Heart left ventricle (tissue), 13 donors: ENCODE measurements at regions not wholly inside any gene's neighbourhood (a gene's known extent, or its start where the extent isn't known, plus 50 kb on each side); places are given as distances from the start of the nearest gene placed in this dataset.

Experiments used
- POLR2A ChIP-seq, 2 donors: fragments of 450-650 bp; IDR thresholded peaks; one replicate each; pipeline ENCODE4 v1.6.1; 2017; ENCODE audit warnings: antibody characterized with exemption in 2 of 2, mild to moderate bottlenecking in 2 of 2, moderate library complexity in 2 of 2
- TF ChIP-seq, protein P1 (sequence below), 12 donors: fragments of 200-600 bp; sonication (generic) in 4 of 12; IDR thresholded peaks; one replicate each; pipeline versions ENCODE4 v1.5.0 to v1.8.0; 2018 to 2022; ENCODE audit warnings: antibody characterized with exemption in 12 of 12, mild to moderate bottlenecking in 5 of 12
- donor health status: ischemic (EF 13 %, LVEDD 7.1; RV severe dilation, severe dysfunction).
- donor health status: DM: no; HTN: yes; CAD: no.
- donor health status: DM: no; HTN: no; CAD: no.
- donor health status: ischemic (EF 25% LVEDD 6.9; RV normal size, moderate dysfunction).
- donor health status: ischemic (EF 25% LVEDD 5.7; RV mildly dilated, moderate dysfunction).
- donor health status: ischemic (EF 35%, LVEDD 5.7; RV mildly dilated, moderate dysfunction).
- donor health status: nonischemic (EF 11% LVEDD 7.7; RV severe dilation, severe dysfunction).
- donor health status: DM: yes; HTN: yes; CAD: no.
- donor health status: PGD.
- donor health status: ischemic (EF 29% LVEDD 5.4; RV normal size, mild dysfunction).
- donor health status: nonischemic (EF 23%, LVEDD 6.1; RV moderate dilation, normal function).

DNA sequence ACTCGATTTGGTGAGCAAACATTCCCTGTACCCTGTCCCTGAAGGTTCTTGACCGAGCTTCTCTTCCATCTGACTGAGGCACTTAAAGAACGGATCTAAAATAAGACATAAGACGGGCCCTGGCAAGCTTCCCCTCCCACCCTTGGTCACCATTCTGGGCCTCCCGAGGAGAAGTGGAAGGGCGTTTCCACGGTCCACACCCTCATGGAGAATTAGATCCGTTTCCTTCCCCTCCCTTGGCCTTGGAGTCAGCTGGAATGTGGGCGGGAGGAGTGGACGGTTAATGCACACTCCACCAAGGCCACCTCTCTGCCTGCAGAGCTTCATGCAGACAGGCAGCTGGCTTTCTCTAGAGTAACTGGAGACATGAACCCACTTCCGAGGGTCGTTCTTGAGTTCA lies 257.3 kb upstream of the APCDD1 start:
- TF ChIP-seq, protein P1, sequence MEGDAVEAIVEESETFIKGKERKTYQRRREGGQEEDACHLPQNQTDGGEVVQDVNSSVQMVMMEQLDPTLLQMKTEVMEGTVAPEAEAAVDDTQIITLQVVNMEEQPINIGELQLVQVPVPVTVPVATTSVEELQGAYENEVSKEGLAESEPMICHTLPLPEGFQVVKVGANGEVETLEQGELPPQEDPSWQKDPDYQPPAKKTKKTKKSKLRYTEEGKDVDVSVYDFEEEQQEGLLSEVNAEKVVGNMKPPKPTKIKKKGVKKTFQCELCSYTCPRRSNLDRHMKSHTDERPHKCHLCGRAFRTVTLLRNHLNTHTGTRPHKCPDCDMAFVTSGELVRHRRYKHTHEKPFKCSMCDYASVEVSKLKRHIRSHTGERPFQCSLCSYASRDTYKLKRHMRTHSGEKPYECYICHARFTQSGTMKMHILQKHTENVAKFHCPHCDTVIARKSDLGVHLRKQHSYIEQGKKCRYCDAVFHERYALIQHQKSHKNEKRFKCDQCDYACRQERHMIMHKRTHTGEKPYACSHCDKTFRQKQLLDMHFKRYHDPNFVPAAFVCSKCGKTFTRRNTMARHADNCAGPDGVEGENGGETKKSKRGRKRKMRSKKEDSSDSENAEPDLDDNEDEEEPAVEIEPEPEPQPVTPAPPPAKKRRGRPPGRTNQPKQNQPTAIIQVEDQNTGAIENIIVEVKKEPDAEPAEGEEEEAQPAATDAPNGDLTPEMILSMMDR (IDR thresholded peaks at IDR 0.05), result no peak
- TF ChIP-seq POLR2A (IDR thresholded peaks at IDR 0.05), result no peak
